Skin epidermis (tissue), 12 donors: ENCODE measurements at regions not wholly inside any gene's neighbourhood (a gene's known extent, or its start where the extent isn't known, plus 50 kb on each side); places are given as distances from the start of the nearest gene placed in this dataset.
"Not testable (repeated sequence)": the region's sequence is repeated elsewhere in the genome, so short reads cannot be mapped to it uniquely, and the experiment has no call there.

ENCODE experiments used
- H3K27ac ChIP-seq, 21 experiments: fragments of 200-600 bp; sonication (generic) in 11 of 21; one replicate each; pipeline ENCODE4 v1.5.0; 2020; ENCODE audit warnings: mild to moderate bottlenecking in 3 of 21, inconsistent platforms in 2 of 21, moderate library complexity in 2 of 21
- H3K4me3 ChIP-seq, 7 experiments: fragments of 200-600 bp; sonication (generic) in 2 of 7; one replicate each; pipeline ENCODE4 v1.5.0; 2020; ENCODE audit warnings: inconsistent platforms in 2 of 7, mild to moderate bottlenecking in 2 of 7, moderate library complexity in 1 of 7

DNA sequence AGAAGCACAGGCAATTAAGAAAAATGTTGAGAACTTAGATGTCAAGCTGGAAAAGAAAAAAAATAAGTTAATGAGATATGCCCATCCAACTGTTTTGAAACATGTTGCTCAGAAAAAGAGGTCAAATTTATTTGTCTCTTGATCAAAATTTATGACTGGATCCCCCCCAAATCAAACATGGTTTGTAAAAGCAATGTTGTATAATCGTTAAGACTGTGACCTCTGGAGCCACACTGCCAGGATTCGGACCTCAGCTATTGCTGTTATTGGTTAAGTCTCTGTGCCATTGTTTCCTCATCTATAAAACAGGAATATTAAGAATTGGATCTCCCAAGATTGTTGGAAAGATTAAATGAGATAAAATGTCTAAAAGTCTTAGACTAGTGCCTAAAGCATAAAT, 51.9 kb upstream of the LRRK2 start:
- Histone ChIP-seq H3K4me3 (no peak overlapping the region), H3K27ac (no peak overlapping the region)

DNA sequence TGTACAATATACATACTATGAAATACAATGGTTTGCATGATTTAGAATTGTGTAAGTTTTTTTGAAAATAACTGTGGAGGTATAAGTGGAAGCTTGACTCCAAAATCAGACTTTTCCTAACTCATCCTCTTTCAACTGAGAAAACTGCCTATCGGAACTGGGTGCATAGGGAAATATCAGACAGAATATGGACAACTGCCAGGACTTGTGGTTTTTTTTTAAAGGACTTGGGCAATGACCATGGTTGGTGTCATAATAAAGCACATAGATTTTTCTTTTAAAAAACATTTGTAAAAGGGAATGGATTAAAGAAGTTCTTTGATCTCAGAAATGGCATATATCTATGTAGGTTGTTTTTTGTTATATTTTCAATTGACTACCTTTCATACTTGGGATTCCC, 53.3 kb upstream of the LRRK2 start:
- Histone ChIP-seq H3K4me3 (no peak overlapping the region), H3K27ac (no peak overlapping the region)

DNA sequence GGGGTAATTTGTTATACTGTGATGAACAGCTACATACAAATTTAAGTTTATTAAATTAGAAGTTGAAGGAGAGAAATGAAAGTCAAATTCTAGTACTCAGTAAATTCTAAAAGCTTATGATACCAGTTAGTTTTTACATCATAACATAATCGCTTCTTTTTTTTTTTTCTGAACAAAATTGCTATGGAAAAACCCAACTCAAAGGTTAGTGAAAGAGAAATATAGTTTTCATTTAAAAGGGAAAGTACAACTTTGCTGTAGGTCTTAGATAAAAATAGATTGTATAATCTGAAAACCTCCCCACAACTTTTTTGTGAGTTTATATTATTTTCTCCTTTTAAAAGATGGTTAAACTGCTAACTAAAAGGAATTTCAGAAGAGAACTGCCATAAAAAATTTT, 53.7 kb upstream of the LRRK2 start:
- no peak overlapping the region for H3K27ac ChIP-seq
- H3K4me3 ChIP-seq: no peak overlapping the region

DNA sequence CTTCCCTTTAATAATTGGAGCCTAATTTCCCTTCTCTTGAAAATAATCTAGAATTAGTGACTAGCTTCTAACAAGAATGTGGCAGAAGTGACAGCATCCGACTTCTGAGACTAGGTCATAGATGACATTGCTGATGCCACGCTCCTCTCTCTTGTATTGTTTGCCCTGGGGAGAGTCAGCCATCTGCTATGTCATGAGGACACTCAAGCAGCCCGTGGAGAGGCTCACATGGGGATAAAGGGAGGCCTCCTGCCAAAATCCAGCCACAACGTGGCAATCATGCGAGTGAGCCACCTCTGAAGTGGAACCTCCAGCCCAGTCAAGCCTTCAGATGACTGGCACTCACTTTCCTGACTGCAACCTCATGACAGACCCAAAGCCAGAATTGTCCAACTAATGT, 54.2 kb upstream of the LRRK2 start:
- H3K4me3 ChIP-seq: no peak overlapping the region
- H3K27ac ChIP-seq: no peak overlapping the region

DNA sequence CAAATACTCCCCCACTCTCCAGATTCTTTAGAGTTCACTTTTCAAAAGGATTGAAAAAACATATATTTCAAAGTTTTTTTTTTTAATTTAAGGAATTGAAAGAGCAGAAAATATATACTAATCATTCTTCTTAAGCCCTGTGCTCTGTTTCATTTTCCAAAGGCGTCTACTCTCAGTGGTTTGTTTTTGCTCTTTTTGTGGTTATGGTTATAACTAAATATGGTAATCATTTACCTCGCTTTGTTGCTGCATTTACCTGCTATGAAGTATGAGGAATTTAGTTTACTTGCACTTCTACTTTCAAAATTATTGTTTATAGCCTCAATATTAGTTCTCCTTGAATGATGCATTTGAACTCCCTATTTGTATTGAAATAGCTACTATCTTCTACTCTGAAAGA, 55.9 kb upstream of the LRRK2 start:
- Histone ChIP-seq H3K27ac (no peak overlapping the region), H3K4me3 (no peak overlapping the region)

DNA sequence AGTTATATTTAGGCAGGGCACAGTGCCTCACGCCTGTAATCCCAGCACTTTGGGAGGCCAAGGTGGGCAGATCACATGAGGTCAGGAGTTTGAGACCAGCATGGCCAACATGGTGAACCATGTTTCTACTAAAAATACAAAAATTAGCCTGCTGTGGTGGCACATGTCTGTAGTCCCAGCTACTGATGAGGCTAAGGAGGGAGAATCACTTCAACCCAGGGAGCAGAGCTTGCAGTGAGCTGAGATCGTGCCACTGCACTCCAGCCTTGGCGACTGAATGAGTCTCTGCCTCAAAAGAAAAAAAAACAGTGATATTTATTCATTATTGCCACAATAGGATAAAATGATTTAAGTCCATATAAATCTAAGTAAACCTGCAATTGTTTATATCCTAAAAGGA, 56.4 kb upstream of the LRRK2 start:
- not testable (repeated sequence) for H3K4me3 ChIP-seq, H3K27ac ChIP-seq

DNA sequence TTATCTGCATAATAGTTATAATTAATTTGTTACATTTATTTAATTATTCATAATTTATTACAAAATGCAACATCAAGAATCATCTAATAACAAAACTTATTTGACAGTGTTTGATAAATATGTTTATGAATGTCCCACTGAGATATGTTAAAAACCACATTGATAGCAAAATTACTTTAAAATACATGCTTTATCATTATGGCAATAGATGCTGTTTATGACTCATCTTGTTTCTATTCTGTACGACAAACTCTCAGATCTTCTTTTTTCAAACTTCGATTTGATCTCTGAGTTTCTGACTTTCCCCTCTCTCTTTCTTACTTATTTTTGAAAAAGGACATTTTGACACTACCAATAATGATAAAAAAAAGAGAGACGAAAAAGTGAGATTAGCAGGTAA, 56.8 kb upstream of the LRRK2 start:
- Histone ChIP-seq H3K4me3 (no peak overlapping the region), H3K27ac (no peak overlapping the region)

DNA sequence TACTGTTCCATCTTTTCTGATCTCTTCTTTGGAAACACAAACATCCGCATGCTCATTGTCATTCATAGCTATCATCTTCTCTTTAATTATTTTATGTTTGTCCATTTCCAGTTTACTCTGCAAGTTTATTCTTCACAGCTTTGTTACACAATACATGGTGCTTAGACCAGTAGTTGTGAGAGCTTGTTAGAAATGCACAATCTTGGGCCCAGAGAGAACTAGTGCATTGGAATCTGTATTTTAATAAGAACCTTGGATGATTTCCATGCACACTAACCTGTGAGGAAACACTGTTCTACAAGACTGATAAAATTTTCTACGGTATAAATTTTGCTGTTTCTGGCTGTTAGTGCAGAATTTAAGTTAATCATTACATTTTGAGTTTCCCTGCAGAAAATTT, 59.3 kb upstream of the SLC2A13 start:
- Histone ChIP-seq H3K27ac (no peak overlapping the region), H3K4me3 (no peak overlapping the region)

DNA sequence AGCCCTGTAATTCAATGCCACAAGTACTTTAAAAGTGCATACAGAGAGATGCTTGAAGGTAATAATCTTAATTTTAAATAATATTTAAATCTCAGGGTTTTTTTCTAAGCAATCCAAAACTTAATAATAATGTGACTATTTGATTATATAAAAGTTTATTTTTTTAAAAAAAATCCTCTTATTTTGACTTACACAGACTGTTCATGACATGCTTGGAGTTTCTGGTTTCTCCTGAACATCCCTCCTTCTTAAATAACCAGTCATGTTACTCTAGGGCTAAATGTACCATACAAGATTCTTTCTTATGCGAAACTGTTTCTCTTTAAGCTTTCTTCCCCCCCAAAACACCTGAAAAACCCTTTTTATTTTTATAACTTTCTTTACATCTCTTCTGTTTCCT, 58.2 kb upstream of the SLC2A13 start:
- Histone ChIP-seq H3K4me3 (no peak overlapping the region), H3K27ac (no peak overlapping the region)

DNA sequence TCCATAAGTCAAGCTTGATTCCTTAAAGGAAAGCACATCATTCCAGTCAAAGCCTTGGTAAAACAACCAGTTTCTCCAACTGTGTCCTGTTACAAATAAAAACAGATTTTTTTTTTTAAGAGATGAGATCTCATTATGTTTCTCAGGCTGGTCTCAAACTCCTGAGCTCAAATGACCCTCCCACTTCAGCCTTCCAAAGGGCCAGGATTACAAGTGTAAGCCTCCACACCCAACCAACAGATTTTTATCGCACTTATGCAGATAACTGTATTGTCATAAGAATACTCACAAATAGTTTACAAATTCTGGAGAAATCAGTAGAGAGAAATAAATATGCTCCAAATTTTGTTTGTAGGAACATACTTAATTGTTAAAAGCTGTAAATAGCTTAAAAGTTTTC, 56.2 kb upstream of the SLC2A13 start:
- no peak overlapping the region for H3K4me3 ChIP-seq
- H3K27ac ChIP-seq: no peak overlapping the region

DNA sequence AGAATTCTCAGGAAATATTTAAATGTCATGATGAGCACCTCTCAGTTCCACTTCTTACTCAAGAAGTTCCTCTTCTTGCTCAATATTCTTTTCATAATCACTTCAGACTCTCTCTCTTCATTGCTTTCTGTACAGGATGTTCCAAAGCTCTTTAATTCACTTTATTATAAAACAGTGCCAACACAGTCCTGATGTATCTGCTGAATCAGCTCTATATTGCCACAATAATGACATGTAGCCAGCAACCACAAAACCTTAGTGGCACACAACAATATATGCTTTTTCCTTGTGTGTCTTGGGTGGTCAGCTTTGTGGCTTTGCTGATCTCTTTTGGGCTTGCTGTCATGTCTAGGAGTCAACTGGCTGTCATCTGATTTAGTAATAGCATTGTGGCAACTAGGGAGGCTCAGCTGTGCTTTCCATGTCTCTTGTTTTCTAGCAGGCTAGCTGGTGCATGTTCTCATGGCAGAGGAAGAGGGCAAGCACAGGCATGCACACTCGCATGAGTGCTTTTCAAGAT, 52.8 kb upstream of the SLC2A13 start:
- peak overlapping the region in 16 of 21 experiments; percentile 2 to 69 (median 38) for H3K27ac ChIP-seq
- H3K4me3 ChIP-seq: peak overlapping the region in 1 of 7 experiments; percentile 2

DNA sequence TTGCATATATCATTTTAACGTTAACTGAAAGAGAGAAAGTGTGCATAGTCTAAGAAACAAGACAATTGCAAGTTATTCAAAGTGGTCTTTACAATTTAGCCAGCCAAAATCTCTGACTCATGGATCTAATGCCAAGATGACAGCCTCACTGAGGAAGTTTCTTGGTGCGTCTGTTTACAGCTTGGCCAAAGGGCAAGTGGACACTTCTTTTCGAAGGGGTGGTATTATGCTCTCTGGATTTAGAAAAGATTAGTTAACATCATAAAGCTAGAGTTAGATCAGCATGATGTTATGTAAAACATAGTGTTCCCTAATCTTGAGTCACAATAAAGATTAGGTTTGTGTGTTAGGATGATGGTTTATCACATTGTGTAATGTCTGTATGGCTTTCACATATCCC, 51.5 kb upstream of the SLC2A13 start:
- H3K4me3 ChIP-seq: no peak overlapping the region
- H3K27ac ChIP-seq: no peak overlapping the region

DNA sequence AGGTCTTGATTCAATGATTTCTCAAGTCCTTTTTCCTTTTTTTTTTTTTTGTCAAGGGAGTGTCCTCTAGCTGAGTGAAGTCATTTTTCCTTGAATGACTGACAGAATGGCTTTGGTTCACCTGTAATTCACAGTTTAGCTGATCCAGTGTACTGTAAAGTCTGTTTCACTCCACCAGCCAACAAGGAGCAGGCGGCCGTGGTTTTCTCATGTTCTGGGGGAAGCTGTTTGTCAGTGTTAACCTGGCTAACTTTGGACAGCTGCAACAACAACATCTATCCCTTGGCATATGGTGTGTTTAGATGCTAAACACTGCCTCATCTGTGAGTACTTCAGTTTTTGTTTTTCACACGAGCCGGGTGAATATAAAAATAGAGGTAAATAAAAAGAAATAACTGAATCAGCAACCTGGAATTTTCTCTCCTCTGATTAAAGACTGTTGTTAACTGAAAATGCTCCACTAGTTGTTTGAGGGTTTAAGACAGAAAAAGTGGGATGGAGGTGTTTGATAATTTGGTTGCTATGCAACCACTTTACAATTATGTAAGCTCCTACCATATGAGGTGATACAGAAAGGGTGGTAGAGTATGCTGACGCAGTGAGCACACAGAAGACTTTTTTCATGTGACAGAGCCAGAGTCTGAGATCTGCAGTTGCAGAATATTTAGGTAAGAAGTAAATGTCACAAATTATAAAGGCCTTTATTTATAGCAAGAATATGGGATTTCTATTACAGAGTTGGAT, 50.3 kb upstream of the SLC2A13 start:
- Histone ChIP-seq H3K4me3 (no peak overlapping the region), H3K27ac (no peak overlapping the region)
